ENCODE measurements at regions not wholly inside any gene's neighbourhood (a gene's known extent, or its start where the extent isn't known, plus 50 kb on each side); places are given as distances from the start of the nearest gene placed in this dataset.

DNA sequence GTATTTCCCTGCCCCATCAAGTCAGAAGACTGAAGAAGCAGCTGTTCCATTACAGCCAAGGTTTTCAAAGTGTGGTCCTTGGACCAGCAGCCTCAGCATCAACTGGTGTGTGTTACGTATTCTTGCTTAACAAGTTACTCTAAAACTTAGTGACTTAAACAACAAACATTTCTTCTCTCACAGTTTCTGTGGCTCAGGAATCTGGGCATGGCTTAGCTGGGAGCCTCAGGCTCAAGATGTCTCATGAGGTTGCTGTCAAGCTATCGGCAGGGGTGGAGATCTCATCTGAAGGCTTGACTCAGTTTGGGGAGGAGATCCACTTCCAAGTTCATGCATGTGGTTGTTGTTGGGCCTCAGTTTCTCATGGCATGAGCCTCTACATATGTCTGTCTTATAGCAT is 174.5 kb downstream of the KTN1 start:
- TF ChIP-seq, protein P1, sequence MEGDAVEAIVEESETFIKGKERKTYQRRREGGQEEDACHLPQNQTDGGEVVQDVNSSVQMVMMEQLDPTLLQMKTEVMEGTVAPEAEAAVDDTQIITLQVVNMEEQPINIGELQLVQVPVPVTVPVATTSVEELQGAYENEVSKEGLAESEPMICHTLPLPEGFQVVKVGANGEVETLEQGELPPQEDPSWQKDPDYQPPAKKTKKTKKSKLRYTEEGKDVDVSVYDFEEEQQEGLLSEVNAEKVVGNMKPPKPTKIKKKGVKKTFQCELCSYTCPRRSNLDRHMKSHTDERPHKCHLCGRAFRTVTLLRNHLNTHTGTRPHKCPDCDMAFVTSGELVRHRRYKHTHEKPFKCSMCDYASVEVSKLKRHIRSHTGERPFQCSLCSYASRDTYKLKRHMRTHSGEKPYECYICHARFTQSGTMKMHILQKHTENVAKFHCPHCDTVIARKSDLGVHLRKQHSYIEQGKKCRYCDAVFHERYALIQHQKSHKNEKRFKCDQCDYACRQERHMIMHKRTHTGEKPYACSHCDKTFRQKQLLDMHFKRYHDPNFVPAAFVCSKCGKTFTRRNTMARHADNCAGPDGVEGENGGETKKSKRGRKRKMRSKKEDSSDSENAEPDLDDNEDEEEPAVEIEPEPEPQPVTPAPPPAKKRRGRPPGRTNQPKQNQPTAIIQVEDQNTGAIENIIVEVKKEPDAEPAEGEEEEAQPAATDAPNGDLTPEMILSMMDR (IDR thresholded peaks at IDR 0.05) = no peak
- no peak for TF ChIP-seq POLR2A (IDR thresholded peaks at IDR 0.05)
